T-helper 1 cell treated with Interleukin-12 subunit alpha and Interleukin-12 subunit beta and Interleukin-4 antibody, amounts not matched to agents 30 ng/mL and 1 ng/mL, for 36 hours (primary cell): ENCODE measurements at regions not wholly inside any gene's neighbourhood (a gene's known extent, or its start where the extent isn't known, plus 50 kb on each side); places are given as distances from the start of the nearest gene placed in this dataset.

Source experiments
- intact Hi-C: fragments of 100-400 bp; cut with micrococcal nuclease; formaldehyde crosslinking; loops from one replicate; pipeline ENCODE4 v1.15.1; 2024

DNA sequence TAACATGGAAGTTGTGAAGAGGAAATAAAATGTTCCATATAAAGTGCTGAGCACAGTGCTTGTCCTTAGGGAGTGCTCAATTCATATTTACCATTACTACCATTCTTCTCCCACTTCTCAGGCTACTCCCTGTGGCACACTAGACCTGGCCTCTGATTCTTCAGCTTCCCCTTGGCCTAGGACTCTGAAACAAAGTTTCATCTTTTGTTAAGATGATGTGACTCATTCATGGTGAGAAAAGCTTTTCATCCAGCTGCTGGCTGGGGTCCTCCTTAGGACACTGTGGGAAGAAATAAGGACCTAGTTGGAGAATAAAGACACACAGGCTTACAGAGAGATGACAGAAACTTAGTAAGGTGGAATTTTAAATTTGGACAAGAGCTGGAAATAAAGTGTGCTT, 314.8 kb downstream of the CDC5L start:
- intact Hi-C loops: no loop called here

- intact Hi-C loops: no loop called here
Observed at GRCh38 chr6:44704240-44705150, 317.0 kb downstream of the CDC5L start.

- intact Hi-C loops: no loop called here
Observed at GRCh38 chr6:44705596-44705995, 318.1 kb downstream of the CDC5L start.

- intact Hi-C loops: no loop called here
Observed at GRCh38 chr6:44706011-44706410, 318.5 kb downstream of the CDC5L start.

DNA sequence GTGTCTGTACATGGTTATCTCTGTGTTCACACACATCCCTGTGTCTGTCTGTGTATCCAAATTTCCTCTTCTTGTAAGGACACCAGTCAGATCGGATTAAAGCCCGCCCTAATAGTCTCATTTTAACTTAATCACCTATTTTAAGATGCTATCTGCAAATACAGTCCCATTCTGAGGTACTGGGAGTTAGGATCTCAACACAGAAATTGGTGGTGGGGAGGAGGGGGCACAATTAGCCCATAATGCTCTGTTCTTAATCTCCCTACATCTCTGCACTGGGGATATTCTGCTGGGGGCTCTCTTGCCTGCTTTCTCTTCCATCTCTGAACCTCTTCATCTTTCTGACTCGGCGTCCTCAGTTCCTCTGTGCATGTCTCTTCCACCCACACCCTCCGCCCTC, 320.7 kb downstream of the CDC5L start:
- intact Hi-C loops: no loop called here

GRCh38 chr6:44712353-44713111, 325.0 kb downstream of the CDC5L start:
- intact Hi-C loops: no loop called here

- intact Hi-C loops: no loop called here
Observed at GRCh38 chr6:44715188-44715587, 327.7 kb downstream of the CDC5L start.

- intact Hi-C loops: no loop called here
Observed at GRCh38 chr6:44715925-44716324, 328.4 kb downstream of the CDC5L start.

DNA sequence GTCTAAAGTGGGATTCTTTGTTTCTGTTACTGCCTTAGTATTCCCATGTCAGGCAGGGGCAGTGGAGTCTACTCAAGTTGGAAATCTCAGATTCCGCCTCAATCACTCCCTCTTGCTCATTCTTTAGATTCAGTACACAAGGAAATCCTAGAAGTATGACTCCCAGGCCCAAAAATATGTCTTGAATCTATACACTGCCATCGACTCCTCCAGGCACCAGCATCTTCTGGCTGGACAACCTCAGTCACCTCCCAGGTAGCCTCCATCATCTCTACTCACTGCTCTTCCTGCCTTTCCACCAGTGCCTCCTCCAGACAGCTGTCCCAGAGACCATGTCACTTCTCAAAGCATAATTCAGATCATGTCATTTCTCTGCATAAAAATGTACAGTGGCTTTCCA, 329.9 kb downstream of the CDC5L start:
- intact Hi-C loops: no loop called here

DNA sequence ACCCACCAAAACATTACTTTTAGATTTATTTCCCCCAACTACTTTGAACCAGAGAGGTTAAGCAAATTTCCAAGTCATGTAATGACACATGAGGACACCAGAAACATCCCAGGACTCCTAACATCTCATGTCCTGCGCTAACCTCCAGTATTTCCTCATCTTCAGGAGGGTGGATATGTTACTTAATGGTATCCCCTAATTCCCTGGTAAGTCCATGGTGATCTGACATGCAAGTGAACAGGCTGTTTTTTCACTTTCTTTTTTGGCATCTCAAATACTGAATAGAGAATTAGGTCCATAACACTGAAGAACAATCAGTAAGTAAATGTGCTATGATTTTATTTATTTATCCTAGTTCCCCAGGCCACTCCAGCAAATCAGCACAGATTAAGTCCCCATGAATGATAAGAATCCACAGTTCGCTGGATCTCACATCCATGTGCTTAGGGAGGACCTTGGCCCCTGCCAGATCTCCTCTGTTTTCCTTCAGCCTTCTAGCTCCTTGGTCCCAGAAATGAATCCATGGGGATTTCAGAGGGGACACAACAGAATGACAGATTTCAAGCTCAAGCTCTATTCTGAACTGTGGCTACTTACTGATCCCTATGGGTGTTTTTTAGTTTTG, 334.6 kb downstream of the CDC5L start:
- intact Hi-C loops: no loop called here

- intact Hi-C loops: no loop called here
Observed at GRCh38 chr6:44722736-44723135, 335.2 kb downstream of the CDC5L start.

DNA sequence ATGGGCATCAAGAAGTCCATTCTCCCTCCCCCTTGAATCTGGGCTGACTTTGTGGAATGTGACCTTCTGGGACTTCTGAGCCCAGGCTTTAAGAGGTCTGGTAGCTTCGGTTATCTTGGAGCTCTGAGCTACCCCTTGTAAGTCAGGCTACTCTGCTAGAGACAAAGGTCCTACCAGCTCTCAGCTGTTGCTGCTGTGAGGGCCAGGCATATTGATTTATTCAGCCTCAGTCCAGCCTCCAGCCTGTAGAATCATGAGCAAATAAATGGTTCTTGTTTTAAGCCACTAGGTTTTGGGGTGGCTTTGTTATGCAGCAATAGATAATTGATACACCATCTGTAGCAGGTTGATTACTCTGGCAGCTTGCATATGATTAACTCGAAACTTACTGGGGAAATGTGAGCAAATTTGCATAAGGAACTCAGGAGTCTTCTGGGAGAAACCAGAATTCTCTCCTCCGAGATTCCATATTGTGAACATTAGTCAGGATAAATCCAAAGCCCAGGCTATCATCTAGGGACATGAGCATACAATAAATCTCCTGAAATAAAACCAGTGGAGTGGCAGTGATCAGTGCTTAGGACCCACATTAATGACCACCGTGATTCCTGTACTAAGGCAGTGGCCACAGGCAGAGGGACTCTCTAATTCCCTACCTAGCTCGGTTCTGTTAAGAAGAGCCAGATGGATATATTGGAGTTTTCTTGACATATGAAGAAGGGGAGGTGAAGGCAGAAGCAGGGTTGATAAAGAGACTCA, 336.1 kb downstream of the CDC5L start:
- intact Hi-C loops: no loop called here

DNA sequence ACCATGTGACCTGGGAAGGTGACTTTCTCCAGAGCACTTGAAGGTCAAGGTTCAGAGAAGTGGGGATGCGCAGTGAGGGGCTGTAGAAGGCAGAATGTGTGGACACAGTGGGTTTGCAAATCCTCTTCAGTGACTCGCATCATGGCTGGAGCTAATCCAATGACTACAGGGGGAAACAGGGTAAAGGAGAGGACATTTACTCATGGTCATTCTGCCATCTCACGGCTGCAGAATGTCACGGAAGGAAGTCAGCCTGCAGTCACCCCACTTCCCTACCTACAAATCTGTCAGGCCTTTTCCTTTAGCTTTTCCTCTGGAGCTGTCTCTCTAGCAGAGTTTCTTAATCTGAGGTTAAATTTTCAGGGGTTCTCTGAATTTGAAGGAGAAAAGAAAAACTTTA, 337.6 kb downstream of the CDC5L start:
- intact Hi-C loops: no loop called here

DNA sequence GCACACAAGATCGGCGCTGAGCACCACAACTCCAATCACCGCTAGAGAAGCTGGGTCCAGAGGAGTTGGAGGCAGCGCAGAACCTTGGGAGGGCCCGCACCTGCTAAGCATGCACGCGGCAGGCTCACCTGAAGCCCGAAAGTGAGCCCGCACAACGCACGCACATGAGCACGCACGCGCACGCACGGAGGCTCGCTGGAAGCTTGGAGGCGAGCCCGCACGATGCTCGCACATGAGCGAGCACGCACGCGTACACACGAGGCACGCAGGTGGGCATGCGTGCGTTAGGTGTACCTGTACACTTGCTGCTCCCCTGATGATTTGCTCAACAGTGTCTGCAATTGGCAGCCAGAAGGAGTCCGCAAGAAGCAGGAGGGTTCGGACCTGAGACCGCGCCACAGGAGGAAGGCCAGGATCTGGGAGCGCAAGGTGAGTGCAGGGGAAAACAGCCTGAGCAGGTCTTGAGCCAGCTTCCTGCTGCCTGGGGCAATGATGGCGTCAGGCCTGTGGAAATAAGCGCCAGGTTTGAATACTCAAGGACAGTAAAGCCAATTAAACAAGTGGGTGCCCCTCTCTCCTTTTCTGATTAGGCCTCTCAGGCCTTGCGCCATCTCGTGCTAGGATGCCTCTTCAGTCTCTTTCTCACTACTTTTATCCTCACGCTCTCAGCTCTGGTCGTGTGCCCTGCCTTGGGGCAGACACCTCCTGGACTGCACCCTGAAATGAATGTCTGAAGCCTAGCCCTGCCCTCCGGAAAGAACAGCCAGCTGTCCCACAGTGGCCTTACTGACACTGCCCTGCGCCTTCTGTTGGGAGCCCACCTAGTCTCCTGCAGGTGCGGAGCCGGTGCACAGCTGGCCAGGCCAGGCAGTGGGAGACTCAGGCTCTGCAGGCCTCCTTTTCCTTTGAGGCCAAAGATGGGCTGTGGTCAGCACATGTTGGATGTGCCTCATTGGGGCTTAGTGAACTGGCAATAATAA, 340.4 kb downstream of the CDC5L start:
- intact Hi-C loops: no loop called here

GRCh38 chr6:44730771-44731391, 343.4 kb downstream of the CDC5L start:
- intact Hi-C loops: no loop called here

GRCh38 chr6:44731485-44732095, 344.1 kb downstream of the CDC5L start:
- intact Hi-C loops: no loop called here

- intact Hi-C loops: no loop called here
Observed at GRCh38 chr6:44732243-44732642, 344.7 kb downstream of the CDC5L start.

DNA sequence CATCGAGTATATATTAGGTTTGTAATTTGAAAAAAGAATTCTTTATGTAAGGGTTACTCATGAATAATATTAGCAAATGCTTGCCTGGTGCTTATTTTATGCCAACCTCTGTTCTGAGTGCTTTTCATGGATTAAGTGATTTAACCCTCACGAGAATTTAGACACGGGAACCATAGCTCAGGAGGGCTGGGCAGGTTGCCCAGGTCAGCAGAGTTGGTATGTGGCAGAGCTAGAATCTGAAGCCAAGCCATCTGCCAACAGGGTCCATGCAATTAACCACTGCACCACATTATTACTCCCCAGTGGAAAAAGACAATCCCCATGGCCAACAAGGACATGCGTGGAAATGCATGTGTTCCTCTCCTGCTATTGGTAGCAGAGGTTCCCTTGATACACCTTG, 345.6 kb downstream of the CDC5L start:
- intact Hi-C loops: no loop called here

DNA sequence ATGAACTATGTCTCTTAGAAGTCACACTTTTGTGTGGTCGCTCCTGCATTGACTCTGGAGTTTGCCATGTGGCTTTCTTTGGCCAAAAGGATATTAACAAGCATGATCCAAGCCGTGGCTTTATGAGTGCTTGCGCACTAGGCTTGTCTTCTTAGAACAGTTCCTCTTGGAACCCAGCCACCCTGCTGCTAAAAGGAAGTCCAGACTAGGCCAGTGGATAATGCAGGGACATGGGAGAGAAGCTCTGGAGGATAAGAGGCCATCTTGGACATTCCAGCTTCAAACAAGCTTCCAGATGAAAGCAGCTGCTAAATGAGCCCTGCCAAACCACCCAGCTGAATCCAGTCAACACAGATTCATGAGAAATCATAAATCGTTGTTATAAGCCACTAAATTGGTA, 346.4 kb downstream of the CDC5L start:
- intact Hi-C loops: no loop called here
